ENCODE measurements at regions not wholly inside any gene's neighbourhood (a gene's known extent, or its start where the extent isn't known, plus 50 kb on each side); places are given as distances from the start of the nearest gene placed in this dataset.

DNA sequence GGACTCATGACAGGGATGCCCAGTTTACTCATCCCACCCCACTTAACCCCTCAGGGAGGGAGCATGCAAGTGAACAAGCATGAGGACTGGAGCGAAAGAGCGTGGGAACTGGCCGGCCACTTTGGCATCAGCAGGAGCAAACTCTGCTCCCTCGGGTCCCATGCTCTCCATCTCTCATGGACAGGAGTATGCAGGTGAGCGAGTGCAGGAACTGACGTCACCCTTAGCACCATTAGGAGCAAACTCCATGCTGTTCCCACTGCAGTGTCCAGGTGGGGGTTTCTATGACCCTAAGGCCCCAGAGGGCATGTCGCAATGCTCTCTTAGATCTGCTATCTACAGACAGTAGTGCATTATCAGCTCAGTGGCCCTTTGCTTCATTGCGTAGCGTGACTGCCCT, 821.8 kb upstream of the LRFN5 start:
- Histone ChIP-seq H3K27me3 (ENCODE audit: control insufficient read depth in 4 of 4, insufficient read depth in 4 of 4, low read length in 3 of 4) (no peaks in the 10 kb centered on the region), H3K27ac (ENCODE audit: low read depth in 1 of 2, low read length in 2 of 2) (no peak overlapping the region), H3K4me3 (ENCODE audit: low read depth in 1 of 3, low read length in 3 of 3) (no peak overlapping the region), H3K36me3 (ENCODE audit: control insufficient read depth in 4 of 4, insufficient read depth in 3 of 4, low read depth in 1 of 4, low read length in 3 of 4) (no peaks in the 10 kb centered on the region), H3K4me1 (ENCODE audit: control insufficient read depth in 4 of 4, insufficient read depth in 4 of 4, low read length in 3 of 4) (no peaks in the 10 kb centered on the region), H3K9ac (ENCODE audit: low read depth in 1 of 2, low read length in 2 of 2) (no peak overlapping the region), H3K9me3 (ENCODE audit: control insufficient read depth in 4 of 4, low read length in 3 of 4) (peaks cover 0 to 4% (median under 1%) of the 10 kb centered on the region in 4 donors)
- no peak for TF ChIP-seq RXRA (IDR thresholded peaks at IDR 0.05)
- TF ChIP-seq, protein P1, sequence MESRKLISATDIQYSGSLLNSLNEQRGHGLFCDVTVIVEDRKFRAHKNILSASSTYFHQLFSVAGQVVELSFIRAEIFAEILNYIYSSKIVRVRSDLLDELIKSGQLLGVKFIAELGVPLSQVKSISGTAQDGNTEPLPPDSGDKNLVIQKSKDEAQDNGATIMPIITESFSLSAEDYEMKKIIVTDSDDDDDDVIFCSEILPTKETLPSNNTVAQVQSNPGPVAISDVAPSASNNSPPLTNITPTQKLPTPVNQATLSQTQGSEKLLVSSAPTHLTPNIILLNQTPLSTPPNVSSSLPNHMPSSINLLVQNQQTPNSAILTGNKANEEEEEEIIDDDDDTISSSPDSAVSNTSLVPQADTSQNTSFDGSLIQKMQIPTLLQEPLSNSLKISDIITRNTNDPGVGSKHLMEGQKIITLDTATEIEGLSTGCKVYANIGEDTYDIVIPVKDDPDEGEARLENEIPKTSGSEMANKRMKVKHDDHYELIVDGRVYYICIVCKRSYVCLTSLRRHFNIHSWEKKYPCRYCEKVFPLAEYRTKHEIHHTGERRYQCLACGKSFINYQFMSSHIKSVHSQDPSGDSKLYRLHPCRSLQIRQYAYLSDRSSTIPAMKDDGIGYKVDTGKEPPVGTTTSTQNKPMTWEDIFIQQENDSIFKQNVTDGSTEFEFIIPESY (IDR thresholded peaks at IDR 0.05): no peak
- TF ChIP-seq YY1 (IDR thresholded peaks at IDR 0.05): no peak
- TF ChIP-seq HNF4A (conservative IDR thresholded peaks at IDR 0.05): no peak
- TF ChIP-seq NR2F2 (IDR thresholded peaks at IDR 0.05): no peak
- no peak for DNase-seq (ENCODE audit: low spot score)
- WGBS: 76% methylated on average over 9 of the region's 9 CpGs

DNA sequence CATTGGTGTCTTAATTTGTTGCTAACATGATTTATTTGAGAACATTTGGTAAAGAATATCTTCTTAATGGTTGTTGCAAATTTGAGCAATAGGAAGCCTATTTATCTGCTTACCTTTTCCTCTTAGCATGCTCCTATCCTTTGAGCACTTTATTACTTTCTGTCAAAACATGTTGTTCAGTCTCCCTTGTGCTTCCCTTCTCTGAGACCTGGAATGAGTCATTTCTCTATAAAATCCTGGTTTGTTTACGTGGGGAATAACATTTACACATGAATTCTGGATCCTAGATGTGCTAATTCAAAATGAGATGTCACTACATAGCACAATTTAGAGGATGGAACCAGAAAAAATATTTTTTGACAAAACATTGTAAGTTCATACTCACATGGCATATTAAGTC, 844.0 kb upstream of the LRFN5 start:
- 48% methylated on average over 1 of the region's 1 CpG for WGBS
- Histone ChIP-seq H3K27me3 (ENCODE audit: control insufficient read depth in 4 of 4, insufficient read depth in 4 of 4, low read length in 3 of 4) (no peaks in the 10 kb centered on the region), H3K27ac (ENCODE audit: low read depth in 1 of 2, low read length in 2 of 2) (no peak overlapping the region), H3K4me1 (ENCODE audit: control insufficient read depth in 4 of 4, insufficient read depth in 4 of 4, low read length in 3 of 4) (no peaks in the 10 kb centered on the region), H3K4me3 (ENCODE audit: low read depth in 1 of 3, low read length in 3 of 3) (no peak overlapping the region), H3K9ac (ENCODE audit: low read depth in 1 of 2, low read length in 2 of 2) (no peak overlapping the region), H3K36me3 (ENCODE audit: control insufficient read depth in 4 of 4, insufficient read depth in 3 of 4, low read depth in 1 of 4, low read length in 3 of 4) (no peaks in the 10 kb centered on the region), H3K9me3 (ENCODE audit: control insufficient read depth in 4 of 4, low read length in 3 of 4) (no peaks in the 10 kb centered on the region)
- TF ChIP-seq FOXA2 (IDR thresholded peaks at IDR 0.05): no peak
- TF ChIP-seq FOXA1 (IDR thresholded peaks at IDR 0.05): no peak
- TF ChIP-seq RAD21 (IDR thresholded peaks at IDR 0.05): no peak
- TF ChIP-seq HNF4G (IDR thresholded peaks at IDR 0.05): no peak
- no peak for TF ChIP-seq YY1 (IDR thresholded peaks at IDR 0.05)
- no peak for TF ChIP-seq RXRA (IDR thresholded peaks at IDR 0.05)
- TF ChIP-seq, protein P1 (IDR thresholded peaks at IDR 0.05): no peak
- TF ChIP-seq, protein P2, sequence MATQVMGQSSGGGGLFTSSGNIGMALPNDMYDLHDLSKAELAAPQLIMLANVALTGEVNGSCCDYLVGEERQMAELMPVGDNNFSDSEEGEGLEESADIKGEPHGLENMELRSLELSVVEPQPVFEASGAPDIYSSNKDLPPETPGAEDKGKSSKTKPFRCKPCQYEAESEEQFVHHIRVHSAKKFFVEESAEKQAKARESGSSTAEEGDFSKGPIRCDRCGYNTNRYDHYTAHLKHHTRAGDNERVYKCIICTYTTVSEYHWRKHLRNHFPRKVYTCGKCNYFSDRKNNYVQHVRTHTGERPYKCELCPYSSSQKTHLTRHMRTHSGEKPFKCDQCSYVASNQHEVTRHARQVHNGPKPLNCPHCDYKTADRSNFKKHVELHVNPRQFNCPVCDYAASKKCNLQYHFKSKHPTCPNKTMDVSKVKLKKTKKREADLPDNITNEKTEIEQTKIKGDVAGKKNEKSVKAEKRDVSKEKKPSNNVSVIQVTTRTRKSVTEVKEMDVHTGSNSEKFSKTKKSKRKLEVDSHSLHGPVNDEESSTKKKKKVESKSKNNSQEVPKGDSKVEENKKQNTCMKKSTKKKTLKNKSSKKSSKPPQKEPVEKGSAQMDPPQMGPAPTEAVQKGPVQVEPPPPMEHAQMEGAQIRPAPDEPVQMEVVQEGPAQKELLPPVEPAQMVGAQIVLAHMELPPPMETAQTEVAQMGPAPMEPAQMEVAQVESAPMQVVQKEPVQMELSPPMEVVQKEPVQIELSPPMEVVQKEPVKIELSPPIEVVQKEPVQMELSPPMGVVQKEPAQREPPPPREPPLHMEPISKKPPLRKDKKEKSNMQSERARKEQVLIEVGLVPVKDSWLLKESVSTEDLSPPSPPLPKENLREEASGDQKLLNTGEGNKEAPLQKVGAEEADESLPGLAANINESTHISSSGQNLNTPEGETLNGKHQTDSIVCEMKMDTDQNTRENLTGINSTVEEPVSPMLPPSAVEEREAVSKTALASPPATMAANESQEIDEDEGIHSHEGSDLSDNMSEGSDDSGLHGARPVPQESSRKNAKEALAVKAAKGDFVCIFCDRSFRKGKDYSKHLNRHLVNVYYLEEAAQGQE (IDR thresholded peaks at IDR 0.05): no peak
- no peak for DNase-seq (ENCODE audit: low spot score)

GRCh38 chr14:40762177-40762576, 844.5 kb upstream of the LRFN5 start:
- Histone ChIP-seq H3K9ac (ENCODE audit: low read depth in 1 of 2, low read length in 2 of 2) (no peak overlapping the region), H3K9me3 (ENCODE audit: control insufficient read depth in 4 of 4, low read length in 3 of 4) (no peaks in the 10 kb centered on the region), H3K4me3 (ENCODE audit: low read depth in 1 of 3, low read length in 3 of 3) (no peak overlapping the region), H3K36me3 (ENCODE audit: control insufficient read depth in 4 of 4, insufficient read depth in 3 of 4, low read depth in 1 of 4, low read length in 3 of 4) (no peaks in the 10 kb centered on the region), H3K27ac (ENCODE audit: low read depth in 1 of 2, low read length in 2 of 2) (no peak overlapping the region), H3K4me1 (ENCODE audit: control insufficient read depth in 4 of 4, insufficient read depth in 4 of 4, low read length in 3 of 4) (no peaks in the 10 kb centered on the region), H3K27me3 (ENCODE audit: control insufficient read depth in 4 of 4, insufficient read depth in 4 of 4, low read length in 3 of 4) (no peaks in the 10 kb centered on the region)
- no peak for DNase-seq (ENCODE audit: low spot score)
- WGBS: 69% methylated on average over 2 of the region's 2 CpGs
- TF ChIP-seq FOXA1 (IDR thresholded peaks at IDR 0.05): no peak
- no peak for TF ChIP-seq SP1 (IDR thresholded peaks at IDR 0.05)
- no peak for TF ChIP-seq GABPA (IDR thresholded peaks at IDR 0.05 in 1 of 2, conservative IDR thresholded peaks at IDR 0.05 in 1 of 2)
